ENCODE measurements at regions not wholly inside any gene's neighbourhood (a gene's known extent, or its start where the extent isn't known, plus 50 kb on each side); places are given as distances from the start of the nearest gene placed in this dataset.

DNA sequence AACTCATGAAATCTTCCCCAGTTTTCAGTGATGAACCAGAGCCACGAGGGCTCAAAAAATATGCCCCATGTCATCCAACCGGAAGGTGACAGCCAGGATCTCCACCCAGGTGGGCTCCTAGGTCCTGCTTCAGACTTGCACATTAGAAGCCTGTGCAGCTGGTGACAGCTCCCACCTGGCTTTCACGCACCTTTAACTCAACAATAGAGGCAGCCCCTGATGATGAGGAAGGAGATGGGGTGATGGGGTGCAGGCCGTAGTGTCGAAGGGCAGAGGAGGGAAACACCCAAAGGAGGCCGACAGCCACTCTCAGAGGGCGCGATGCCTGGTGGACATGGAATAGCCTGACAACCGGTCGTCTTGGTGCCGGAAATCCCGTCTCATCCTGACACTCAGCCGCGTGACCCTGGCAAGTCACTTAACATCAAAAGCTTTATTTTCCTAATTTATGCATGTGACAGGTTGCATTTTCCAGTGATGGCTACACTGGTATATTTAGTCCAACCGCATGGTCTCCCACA lies 118.0 kb downstream of the SOX1 start:
- DNase-seq (ENCODE audit: low spot score): peak; percentile 53
- intact Hi-C loops (cut with DNase I): no loop called here

DNA sequence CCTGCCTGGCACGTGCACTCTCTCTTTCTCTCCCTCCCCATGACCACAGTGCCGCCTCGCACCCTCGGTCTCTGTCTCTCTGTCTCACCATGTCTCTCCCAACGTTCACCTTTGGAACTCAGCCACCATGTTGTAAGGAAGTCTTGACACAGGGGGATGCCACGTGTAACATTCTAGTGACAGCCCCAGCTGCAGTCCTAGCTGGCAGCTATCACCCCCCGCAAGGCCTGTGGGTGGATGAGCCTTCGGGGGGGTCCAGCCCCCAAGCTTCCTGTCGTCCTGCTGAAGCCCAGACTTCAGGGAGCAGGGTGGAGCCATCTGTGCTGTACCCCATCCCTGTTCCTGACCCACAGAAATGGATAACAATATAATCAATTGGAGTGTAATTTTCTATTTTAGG lies 118.5 kb downstream of the SOX1 start:
- intact Hi-C loops (cut with DNase I): no loop called here
- DNase-seq (ENCODE audit: low spot score): peak; percentile 42

DNA sequence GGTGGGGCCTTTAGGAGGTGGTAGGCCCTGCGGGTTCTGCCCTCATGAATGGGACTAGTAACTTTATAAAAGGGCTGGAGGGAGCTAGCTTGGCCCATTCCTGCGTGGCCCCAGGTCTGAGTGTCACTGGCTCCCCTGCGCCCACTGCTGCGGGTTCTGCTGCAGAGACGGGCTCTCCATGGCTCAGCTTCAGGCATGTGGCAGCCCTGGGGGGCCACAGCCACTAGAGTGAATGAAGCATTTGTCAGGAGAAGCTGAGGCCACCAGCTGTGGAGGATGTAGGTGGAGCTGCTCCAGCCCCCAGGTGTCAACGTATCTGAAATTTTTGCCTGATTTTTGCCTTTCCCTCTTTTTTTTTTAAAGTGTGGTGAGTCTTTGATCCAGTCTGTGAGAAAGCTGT lies 119.1 kb downstream of the SOX1 start:
- intact Hi-C loops (cut with DNase I): no loop called here
- DNase-seq (ENCODE audit: low spot score): peak; percentile 61

DNA sequence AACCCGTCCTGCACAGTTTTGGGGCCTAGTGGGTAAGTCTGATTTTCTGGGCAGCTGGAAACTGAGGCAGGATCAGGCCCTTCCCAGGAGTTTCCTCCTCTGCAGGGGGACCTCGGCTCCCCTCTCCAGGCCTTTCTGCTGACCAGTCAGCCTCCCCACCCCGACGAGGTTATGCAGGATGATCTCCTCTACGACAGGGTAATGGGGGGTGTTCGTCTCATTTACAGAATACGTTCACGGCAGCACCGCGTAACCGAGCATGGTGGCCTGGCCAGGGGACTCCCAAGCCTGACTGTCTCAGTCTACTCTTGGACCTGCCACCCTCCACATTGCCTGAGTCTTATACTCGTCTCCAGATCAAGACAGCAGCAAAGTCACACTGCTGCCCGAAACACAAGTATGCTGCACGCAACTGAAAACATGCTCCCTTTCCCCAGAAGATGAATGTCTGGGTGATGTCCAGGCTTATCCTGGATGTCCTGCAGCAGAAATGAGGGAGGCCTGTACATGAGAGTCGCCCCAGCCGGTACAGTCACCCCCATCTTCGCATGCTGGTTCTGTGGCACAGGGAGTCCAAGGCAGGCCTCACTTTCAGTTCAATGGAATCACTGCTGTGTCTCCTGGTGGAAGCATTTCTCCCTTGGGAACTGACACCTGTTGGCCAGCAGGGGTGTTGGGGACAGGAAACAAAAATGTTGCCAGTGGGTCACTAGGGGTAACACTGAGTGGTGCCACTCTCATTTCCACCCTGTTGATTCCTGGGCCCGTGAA lies 120.8 kb downstream of the SOX1 start:
- intact Hi-C loops (cut with DNase I): no loop called here
- DNase-seq (ENCODE audit: low spot score): peak; percentile 56

DNA sequence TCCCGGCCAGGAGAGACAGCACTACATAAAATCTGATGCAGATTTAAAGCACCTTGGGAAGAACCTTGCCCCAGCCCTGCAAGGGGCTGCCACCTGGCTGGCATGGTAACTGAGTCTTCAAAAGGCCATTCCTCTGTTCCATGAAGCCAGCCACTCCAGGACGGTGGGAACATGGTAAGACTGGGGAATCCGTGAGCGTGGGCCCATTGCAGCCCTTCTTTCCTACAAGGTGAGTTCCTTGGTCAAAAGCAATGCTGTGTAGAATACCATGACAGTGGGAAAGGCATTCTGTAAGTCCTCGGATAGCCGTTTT lies 121.3 kb downstream of the SOX1 start:
- intact Hi-C loops (cut with DNase I): no loop called here
- DNase-seq (ENCODE audit: low spot score): peak; percentile 34

DNA sequence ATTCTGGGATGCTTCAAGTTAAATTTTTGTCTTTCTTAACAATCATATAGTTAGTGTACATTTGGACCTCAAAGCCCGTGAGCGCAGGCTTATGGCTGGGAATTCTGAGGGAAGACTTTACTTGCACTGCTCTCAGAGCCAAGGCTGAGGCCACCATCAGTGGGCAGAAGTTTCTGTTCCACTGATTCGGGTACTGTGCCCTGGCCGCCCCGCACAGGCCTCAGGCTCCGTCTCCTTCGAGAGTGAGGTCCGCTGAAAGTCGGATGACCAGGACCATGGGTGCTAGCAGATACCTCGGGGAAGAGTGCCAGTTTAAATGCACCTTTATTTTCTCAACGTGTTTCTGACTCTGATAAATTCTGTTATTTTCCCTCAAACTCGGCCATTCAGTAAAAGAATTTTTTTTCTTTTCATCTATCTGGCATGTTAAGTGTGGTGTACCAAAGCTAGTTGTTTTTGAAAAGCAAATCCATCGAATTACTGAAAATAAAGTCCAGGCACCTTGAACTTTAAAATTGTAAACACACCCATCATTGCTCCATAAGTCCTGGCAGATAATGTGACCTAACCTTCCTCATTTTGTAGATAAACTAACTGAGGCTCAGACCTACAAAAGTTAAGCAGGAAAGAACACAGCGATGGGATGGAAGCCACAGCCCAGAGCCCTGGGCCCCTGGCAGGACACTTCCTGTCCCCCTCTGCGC lies 126.7 kb downstream of the SOX1 start:
- intact Hi-C loops (cut with DNase I): no loop called here
- DNase-seq (ENCODE audit: low spot score): no peak

DNA sequence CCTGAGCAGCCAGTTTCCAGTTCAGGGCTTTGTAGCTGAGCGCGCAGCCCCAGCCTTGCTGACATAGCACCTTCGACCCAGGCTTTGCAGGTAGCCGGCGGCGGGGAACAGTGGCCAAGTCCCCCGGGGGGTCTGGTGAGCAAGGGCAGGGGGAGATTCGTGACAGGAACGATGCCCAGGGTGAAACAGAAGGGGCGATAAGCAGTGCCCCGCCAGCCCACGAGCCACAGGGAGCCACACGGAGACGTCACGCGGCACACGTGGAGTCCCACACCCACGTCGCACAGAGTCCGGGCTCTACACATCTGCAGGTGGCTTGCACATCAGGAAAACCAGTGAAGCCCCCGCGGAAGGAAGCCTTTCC lies 127.2 kb downstream of the SOX1 start:
- peak; percentile 69 for DNase-seq (ENCODE audit: low spot score)
- intact Hi-C loops (cut with DNase I): no loop called here

DNA sequence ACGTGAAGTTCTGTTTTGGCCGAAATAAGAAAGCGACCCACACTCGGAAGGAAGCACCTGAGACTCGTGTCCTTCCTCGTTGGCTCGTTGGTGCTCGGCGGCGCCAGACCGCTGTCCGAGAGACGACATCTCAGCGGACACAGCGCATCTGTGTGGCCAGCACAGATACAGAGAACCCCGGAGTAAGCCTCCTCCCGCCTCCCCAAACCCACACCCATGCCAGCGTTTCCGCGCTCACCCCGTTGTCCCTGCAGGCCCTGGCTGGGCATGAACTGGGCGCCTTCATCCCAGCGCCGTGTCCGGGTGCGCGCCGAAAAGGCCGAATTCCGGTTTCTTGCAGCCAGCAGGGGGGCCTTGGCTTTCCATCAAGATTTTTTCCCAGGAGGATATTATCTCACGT lies 127.6 kb downstream of the SOX1 start:
- DNase-seq (ENCODE audit: low spot score): peak; percentile 71

DNA sequence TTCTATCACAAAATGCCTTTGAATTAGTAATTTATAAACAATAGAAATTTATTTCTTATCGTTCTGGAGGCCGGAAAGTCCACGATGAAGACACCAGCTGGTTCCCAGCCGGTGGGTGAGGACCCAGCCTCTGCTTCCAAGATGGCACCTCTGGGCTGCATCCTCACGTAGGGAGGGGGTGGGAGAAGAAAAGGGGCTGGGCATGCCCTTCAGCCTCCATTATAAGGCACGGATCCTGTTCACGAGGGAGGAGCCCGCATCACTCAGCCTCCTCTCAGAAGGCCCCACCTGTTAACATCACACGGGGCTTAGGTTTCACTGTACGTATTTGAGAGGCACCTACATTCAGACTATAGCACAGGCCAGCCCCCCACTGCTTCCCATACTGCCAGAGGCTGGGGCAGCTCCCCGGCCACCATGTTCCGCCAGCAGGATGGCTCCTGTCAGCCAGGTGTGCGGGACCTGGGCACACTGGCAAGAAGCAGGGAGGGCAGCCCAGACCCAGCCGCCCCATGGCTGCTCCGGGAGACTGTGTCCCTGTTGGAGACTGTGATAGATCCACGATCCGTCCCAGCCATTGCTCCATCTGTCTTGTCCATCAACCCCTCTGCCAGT lies 131.6 kb downstream of the SOX1 start:
- DNase-seq (ENCODE audit: low spot score): no peak

More for the DNA sequence above, 127.6 kb downstream of the SOX1 start:
- intact Hi-C loops (cut with DNase I): no loop called here

DNA sequence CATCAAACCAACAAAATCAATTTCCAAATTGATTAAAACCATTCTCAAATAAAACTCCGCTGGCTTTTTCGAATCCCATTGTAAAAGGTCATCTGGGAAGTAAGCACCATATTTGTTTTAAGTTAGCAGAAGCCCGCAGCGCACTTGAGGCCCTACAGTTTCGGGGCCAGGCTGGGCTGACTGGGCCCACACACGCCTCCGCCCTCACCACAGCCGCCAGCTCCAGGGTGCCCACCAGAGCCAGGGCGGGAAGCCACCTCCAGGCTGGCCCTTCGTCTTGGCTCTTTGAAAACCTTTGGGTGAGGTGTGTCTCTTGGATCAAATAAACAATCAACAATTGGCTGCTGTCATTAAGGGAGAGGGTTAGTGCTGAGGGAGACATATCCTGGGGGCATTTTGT lies 133.3 kb downstream of the SOX1 start:
- intact Hi-C loops (cut with DNase I): no loop called here
- no peak for DNase-seq (ENCODE audit: low spot score)

More for the DNA sequence above, 131.6 kb downstream of the SOX1 start:
- intact Hi-C loops (cut with DNase I): no loop called here

DNA sequence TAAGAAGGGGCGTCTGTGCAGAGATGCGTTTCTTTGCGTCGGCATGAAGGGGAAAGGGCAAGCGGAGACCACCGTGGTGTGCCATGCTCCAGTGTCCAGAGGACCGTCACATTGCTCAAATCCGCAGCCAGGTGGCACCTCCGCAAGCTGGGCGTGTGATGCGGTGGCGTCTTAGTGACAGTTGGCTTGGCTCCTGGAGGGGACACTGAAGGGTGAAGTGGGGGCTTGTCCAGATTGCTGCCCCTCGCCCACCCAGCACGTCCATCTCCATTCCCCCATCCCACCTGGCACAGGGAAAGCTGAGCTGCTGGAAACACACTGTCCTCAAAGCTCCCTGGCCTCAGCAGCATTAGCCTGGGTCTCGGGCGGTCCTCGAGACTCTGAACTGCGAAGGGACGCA lies 135.3 kb downstream of the SOX1 start:
- intact Hi-C loops (cut with DNase I): no loop called here
- no peak for DNase-seq (ENCODE audit: low spot score)

DNA sequence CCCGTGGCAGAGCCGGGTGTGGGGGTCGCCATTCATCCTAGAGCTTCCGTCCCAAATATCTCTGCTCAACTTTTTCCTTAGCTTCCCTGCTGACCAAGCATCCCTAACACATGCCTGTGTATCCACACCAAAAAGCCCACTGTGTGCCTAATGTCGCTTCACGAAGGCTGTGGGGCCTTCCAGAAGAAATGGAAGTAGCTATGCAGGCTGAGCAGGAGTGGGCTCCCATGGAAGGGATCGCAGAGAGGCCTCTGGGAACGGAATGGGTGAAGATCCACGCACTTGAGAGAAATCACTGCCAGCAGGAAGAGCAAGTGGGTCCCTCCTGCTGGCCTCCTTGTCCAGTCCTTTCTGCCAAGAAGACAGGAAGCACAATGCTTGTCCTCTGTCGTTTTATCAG lies 136.0 kb downstream of the SOX1 start:
- intact Hi-C loops (cut with DNase I): no loop called here
- DNase-seq (ENCODE audit: low spot score): no peak

DNA sequence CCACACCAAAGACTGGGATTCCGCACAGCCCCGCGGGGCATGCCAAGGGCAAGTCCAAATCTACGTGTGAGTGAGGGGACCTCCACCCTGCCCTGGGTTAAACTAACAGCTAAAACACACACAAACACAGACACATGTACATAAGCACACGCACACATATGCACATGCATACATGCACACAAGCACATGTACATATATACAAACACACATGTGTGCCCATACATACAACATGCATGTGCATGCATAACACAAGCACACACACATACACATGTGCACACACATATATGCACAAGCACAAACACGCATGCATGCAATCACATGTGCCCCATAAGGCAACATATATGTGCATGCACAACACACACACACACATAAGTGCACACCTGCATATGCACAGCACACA lies 136.7 kb downstream of the SOX1 start:
- intact Hi-C loops (cut with DNase I): no loop called here

DNA sequence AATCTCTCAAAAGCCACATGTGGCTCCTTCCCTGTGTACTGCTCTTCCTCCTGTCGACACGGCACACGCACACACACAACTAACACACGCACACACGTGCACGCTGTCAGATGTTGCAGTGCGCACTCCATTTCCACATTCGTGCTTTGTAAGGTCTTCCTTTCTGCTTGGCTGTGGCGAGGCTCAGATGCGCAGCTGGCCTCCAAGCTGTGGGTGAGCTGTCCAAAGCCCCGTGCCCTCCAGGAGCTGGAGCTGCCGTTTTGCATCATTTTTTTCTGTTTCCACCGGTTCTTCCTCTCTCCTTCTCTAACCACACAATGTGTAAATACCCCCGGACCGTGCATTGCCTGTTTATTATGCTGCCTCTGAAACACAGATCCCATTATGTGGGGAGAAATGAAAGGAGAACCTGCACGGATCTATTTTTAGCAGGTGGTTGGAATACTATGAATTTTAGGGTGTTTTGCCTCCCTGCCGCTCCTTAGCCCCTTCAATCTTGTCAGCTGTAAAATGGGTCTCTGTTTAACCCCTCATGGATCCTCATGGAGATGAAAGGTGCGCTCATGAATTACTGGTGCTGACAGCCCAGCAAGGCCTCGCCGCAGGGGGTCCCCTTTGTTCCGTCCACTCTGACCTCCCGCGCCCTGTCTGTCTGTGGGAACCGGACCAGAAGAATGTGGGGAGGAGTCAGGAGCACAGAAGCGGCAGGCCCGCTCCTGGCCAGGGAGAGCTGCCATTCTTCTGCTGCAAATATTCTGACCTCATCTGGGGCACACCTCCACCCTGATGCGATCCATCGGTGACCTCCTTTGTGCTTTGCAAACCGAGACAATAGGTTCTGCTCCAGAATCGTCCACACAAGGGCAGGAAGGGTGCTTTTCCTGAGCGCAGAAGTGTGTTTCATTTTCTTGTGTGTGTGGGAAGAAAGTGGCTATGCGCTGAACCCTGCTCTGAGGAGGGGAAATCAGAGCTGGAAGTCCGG lies 137.7 kb downstream of the SOX1 start:
- intact Hi-C loops (cut with DNase I): no loop called here
- no peak for DNase-seq (ENCODE audit: low spot score)

More for the DNA sequence above, 136.7 kb downstream of the SOX1 start:
- DNase-seq (ENCODE audit: low spot score): no peak

DNA sequence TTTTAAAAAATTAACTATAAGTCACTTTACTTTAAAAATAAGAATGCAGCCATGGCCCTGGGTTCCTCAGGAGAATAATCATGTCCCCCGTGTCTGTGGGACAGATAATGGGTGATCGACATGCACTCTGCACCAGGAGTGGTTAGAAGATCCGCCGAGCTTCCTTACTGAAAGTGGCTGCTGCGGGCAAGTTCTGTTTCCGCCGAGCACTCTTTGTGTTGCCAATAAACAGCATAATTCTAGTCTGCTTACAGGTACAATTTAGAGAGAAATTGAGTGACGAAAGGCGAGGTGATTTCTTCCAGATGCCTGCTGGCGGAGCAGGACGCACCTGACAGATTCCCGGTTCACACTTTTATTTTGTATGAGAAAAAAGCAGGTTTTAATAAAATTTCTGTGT lies 139.0 kb downstream of the SOX1 start:
- intact Hi-C loops (cut with DNase I): no loop called here
- no peak for DNase-seq (ENCODE audit: low spot score)

DNA sequence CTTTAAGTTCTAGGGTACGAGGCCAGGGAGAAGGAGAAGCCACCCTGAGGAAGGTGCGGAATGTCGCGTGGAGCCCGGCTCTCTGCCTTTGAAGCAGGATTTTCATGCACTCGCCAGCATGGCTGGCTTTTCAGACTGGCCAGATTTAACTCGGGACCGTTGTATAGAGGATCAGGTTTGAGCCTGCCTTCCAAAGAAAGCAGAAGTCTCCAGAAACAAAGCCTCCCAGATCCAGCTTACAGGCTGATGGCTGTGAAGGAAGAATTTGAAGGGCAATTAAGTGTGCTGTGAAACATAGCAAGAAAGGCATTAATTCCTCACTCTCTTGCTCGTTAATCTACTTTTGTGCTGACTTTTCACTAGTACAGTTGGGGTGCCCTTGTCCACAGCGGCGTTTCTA lies 140.2 kb downstream of the SOX1 start:
- no peak for DNase-seq (ENCODE audit: low spot score)
- intact Hi-C loops (cut with DNase I): no loop called here

DNA sequence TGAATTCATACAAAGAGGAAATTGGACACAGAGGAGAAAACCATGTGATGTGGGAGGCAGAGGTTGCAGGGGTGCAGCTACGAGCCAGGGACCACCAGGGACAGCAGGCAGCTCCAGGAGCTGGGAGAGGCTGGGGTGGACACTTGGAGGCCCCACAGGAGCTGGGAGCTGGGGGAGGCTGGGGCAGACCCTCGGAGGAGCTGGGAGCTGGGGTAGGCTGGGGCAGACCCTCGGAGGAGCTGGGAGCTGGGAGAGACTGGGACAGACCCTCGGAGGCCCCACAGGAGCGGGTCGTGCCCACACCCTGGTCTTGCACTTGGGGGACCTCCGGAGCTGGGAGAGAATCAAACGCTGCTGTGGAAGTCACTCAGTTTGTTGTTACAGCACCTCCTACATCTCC lies 141.7 kb downstream of the SOX1 start:
- DNase-seq (ENCODE audit: low spot score): no peak
- intact Hi-C loops (cut with DNase I): no loop called here

DNA sequence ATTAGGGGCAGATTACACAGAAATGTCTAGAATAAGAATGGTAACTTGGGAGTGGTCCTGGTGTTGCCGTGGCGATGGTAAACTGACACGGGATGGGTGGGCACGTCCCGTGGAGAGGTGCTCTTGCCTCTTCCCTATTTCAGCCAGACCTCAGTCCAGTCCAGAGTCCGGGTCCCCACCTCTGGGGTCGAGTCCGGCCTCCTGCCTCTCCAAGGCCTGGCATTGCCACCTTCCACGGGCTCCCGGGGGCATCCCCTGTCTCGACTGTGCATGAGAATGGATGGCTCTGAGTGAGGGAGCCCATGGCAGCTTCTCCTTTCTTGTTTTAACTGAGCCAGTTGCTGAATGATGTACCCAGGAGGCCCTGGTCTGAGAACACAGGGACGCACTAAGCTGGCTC lies 142.3 kb downstream of the SOX1 start:
- DNase-seq (ENCODE audit: low spot score): no peak
- intact Hi-C loops (cut with DNase I): no loop called here

DNA sequence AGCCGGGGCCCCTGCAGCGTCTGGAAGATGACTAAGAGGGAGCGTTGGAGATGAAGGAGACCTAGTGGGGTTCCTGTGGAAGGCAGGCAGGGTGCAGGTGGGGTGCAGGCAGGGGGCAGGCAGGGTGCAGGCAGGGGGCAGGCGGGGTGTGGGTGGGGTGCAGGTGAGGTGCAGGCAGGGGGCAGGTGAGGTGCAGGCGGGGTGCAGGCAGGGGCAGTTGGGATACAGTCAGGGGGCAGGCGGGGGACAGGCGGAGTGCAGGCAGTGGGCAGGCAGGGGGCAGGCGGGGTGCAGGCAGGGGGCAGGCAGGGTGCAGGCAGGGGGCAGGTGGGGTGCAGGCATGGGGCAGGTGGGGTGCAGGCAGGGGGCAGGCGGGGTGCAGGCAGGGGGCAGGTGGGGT lies 142.8 kb downstream of the SOX1 start:
- DNase-seq (ENCODE audit: low spot score): no peak
- intact Hi-C loops (cut with DNase I): no loop called here

DNA sequence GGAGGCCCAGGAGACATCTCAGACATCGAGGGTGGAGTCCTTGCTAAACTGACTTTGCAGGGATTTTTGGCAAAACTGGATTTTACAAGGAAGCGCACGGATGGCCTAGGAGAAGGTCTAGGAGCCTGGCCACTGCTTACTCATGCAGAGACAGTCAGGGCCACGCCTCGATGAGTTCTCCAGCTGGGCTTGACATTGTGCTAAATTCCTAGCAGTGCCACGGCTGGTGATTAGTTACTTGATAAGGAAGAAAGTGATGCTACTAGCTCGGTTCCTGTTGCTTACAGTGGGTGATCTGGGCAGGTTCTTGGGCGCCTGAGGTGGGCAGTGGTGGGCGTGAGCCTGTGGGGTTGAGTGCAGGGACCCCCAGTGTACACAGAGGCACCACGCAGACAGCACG lies 143.4 kb downstream of the SOX1 start:
- intact Hi-C loops (cut with DNase I): no loop called here
- no peak for DNase-seq (ENCODE audit: low spot score)
